H9 (cell line): ENCODE measurements at regions not wholly inside any gene's neighbourhood (a gene's known extent, or its start where the extent isn't known, plus 50 kb on each side); places are given as distances from the start of the nearest gene placed in this dataset.

Experiments
- DNase-seq: peaks from one replicate; pipeline ENCODE4 v3.0.0-alpha.2; 2017
- H2AFZ ChIP-seq: one replicate; pipeline ENCODE4 v1.6.1; 2013; ENCODE audit warnings: mild to moderate bottlenecking, low read length, control low read depth, moderate library complexity
- H2AK5ac ChIP-seq: 2 replicates; pipeline ENCODE4 v1.6.1; 2013; ENCODE audit warnings: low read length, control low read depth, mixed read lengths; ENCODE audit not compliant: insufficient read length
- H2BK120ac ChIP-seq: one replicate; pipeline ENCODE4 v1.6.1; 2013; ENCODE audit warnings: low read depth, mild to moderate bottlenecking, low read length, control low read depth, inconsistent platforms; ENCODE audit not compliant: poor library complexity, severe bottlenecking
- H2BK12ac ChIP-seq: 2 replicates; pipeline ENCODE4 v1.6.1; 2013; ENCODE audit warnings: low read length, control low read depth, mixed read lengths, low read depth; ENCODE audit not compliant: insufficient read length
- H2BK15ac ChIP-seq: 2 replicates; pipeline ENCODE4 v1.6.1; 2013; ENCODE audit warnings: low read depth, low read length, control low read depth
- H2BK20ac ChIP-seq: one replicate; pipeline ENCODE4 v1.6.1; 2013; ENCODE audit warnings: low read depth, mild to moderate bottlenecking, low read length, control low read depth, inconsistent platforms; ENCODE audit not compliant: poor library complexity, severe bottlenecking
- H2BK5ac ChIP-seq: 2 replicates; pipeline ENCODE4 v1.6.1; 2013; ENCODE audit warnings: low read length, control low read depth, mixed read lengths; ENCODE audit not compliant: insufficient read length
- H3K14ac ChIP-seq: 2 replicates; pipeline ENCODE4 v1.6.1; 2013; ENCODE audit warnings: low read length, control low read depth; ENCODE audit not compliant: insufficient read depth
- H3K18ac ChIP-seq: 2 replicates; pipeline ENCODE4 v1.6.1; 2013; ENCODE audit warnings: low read depth, mild to moderate bottlenecking, mixed read lengths, low read length, control low read depth; ENCODE audit not compliant: insufficient read length
- H3K23ac ChIP-seq: 2 replicates; pipeline ENCODE4 v1.6.1; 2013; ENCODE audit warnings: low read length, control low read depth, mixed read lengths, low read depth; ENCODE audit not compliant: insufficient read length
- H3K23me2 ChIP-seq: 2 replicates; pipeline ENCODE4 v1.6.1; 2013; ENCODE audit warnings: low read depth, mild to moderate bottlenecking, mixed read lengths, low read length, control low read depth; ENCODE audit not compliant: insufficient read length, poor library complexity, severe bottlenecking
- H3K27ac ChIP-seq: 2 replicates; pipeline ENCODE4 v1.5.1; 2013; ENCODE audit warnings: low read length, control low read depth, mixed read lengths, low read depth; ENCODE audit not compliant: insufficient read length
- H3K27me3 ChIP-seq: 2 replicates; pipeline ENCODE4 v1.6.1; 2013; ENCODE audit warnings: low read length, control low read depth, inconsistent platforms; ENCODE audit not compliant: insufficient read depth
- H3K4ac ChIP-seq: 2 replicates; pipeline ENCODE4 v1.6.1; 2013; ENCODE audit warnings: low read depth, mild to moderate bottlenecking, control low read depth, inconsistent platforms, low read length, moderate library complexity
- H3K4me1 ChIP-seq: 2 replicates; pipeline ENCODE4 v1.6.1; 2013; ENCODE audit warnings: low read length, control low read depth, inconsistent platforms; ENCODE audit not compliant: insufficient read depth
- H3K4me2 ChIP-seq: 2 replicates; pipeline ENCODE4 v1.6.1; 2013; ENCODE audit warnings: low read length, control low read depth, mixed read lengths; ENCODE audit not compliant: insufficient read length, insufficient read depth
- H3K56ac ChIP-seq: 2 replicates; pipeline ENCODE4 v1.6.1; 2013; ENCODE audit warnings: low read depth, mild to moderate bottlenecking, mixed read lengths, low read length, control low read depth; ENCODE audit not compliant: insufficient read length
- H3K79me1 ChIP-seq: 2 replicates; pipeline ENCODE4 v1.6.1; 2013; ENCODE audit warnings: low read depth, mild to moderate bottlenecking, moderate library complexity, low read length, control low read depth, inconsistent platforms; ENCODE audit not compliant: insufficient read depth, poor library complexity, severe bottlenecking
- H3K79me2 ChIP-seq: 2 replicates; pipeline ENCODE4 v1.6.1; 2013; ENCODE audit warnings: low read length, control low read depth, inconsistent platforms; ENCODE audit not compliant: insufficient read depth
- H3K9ac ChIP-seq: 2 replicates; pipeline ENCODE4 v1.6.1; 2013; ENCODE audit warnings: low read length, control low read depth, mixed read lengths; ENCODE audit not compliant: insufficient read length; ENCODE audit errors: extremely low read depth
- H3K9me3 ChIP-seq: one replicate; pipeline ENCODE4 v1.6.1; 2013; ENCODE audit warnings: low read depth, low read length, inconsistent platforms; ENCODE audit not compliant: control insufficient read depth
- H3T11ph ChIP-seq: one replicate; pipeline ENCODE4 v1.6.1; 2013; ENCODE audit warnings: mild to moderate bottlenecking, low read length, control low read depth, inconsistent platforms
- H4K20me1 ChIP-seq: one replicate; pipeline ENCODE4 v1.6.1; 2013; ENCODE audit not compliant: control insufficient read depth, insufficient read length, insufficient read depth
- H4K5ac ChIP-seq: 2 replicates; pipeline ENCODE4 v1.6.1; 2013; ENCODE audit warnings: low read depth, mild to moderate bottlenecking, mixed read lengths, low read length, control low read depth; ENCODE audit not compliant: insufficient read length
- H4K8ac ChIP-seq: replicated peaks from 2 replicates; pipeline ENCODE4 v1.6.1; 2013; ENCODE audit warnings: low read length, control low read depth, mixed read lengths, low read depth; ENCODE audit not compliant: insufficient read length
- H4K91ac ChIP-seq: 2 replicates; pipeline ENCODE4 v1.6.1; 2013; ENCODE audit warnings: low read depth, mild to moderate bottlenecking, moderate library complexity, mixed read lengths, low read length, control low read depth; ENCODE audit not compliant: insufficient read length
- H3K27ac Mint-ChIP-seq, 3 experiments: 2 replicates in 2 of 3; 3 replicates in 1 of 3; pipeline ENCODE4 v1.8.0; 2020 to 2021; ENCODE audit warnings: mixed read lengths in 3 of 3, mild to moderate bottlenecking in 1 of 3, moderate library complexity in 1 of 3
- H3K27me3 Mint-ChIP-seq: 2 replicates; pipeline ENCODE4 v1.8.0; 2021; ENCODE audit warnings: low read depth, mild to moderate bottlenecking, moderate library complexity, mixed read lengths
- H3K36me3 Mint-ChIP-seq, 3 experiments: 2 replicates in 2 of 3; 3 replicates in 1 of 3; pipeline ENCODE4 v1.8.0; 2020 to 2021; ENCODE audit warnings: low read depth in 3 of 3, mixed read lengths in 3 of 3; ENCODE audit not compliant: insufficient read depth in 1 of 3
- H3K4me1 Mint-ChIP-seq, 2 experiments: 2 replicates each; pipeline ENCODE4 v1.8.0; 2020; ENCODE audit warnings: mixed read lengths in 2 of 2
- H3K4me3 Mint-ChIP-seq, 2 experiments: 2 replicates in 1 of 2; 3 replicates in 1 of 2; pipeline ENCODE4 v1.8.0; 2020 to 2021; ENCODE audit warnings: mild to moderate bottlenecking in 2 of 2, mixed read lengths in 2 of 2, moderate library complexity in 1 of 2
- H3K9me3 Mint-ChIP-seq, 2 experiments: 2 replicates in 1 of 2; 3 replicates in 1 of 2; pipeline ENCODE4 v1.8.0; 2020; ENCODE audit warnings: mild to moderate bottlenecking in 2 of 2, mixed read lengths in 2 of 2, moderate library complexity in 1 of 2
- CTCF ChIP-seq: fragments of 200-600 bp; sonication (generic); conservative IDR thresholded peaks from 3 replicates; pipeline ENCODE4 v1.8.0; 2021; ENCODE audit warnings: antibody characterized with exemption, mild to moderate bottlenecking

DNA sequence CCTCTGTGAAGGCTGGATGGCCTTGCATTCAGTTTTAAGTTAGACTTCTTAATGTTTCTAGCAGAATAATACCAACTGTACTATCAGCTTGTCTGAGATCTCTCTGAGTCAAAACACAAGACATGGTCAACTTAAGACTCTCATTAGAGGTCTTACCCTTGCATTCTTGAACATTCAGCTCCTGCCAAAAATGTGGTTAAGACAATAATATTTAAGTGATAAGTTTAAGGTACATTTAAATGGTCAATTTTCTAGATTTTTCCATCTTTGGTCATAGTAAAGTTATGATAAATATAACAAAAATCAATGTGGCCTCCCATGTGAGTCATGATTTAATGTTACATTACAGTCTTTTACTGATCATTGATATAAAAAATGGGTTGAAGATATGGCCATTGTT, 75.0 kb downstream of the NR2F1 start:
- Histone ChIP-seq H3K14ac (no peak overlapping the region), H4K91ac (no peak overlapping the region), H3T11ph (no peak overlapping the region), H3K79me2 (no peaks in the 10 kb centered on the region), H2BK12ac (no peak overlapping the region), H3K4ac (no peak overlapping the region), H2BK20ac (no peak overlapping the region), H3K23me2 (no peaks in the 10 kb centered on the region), H3K23ac (no peak overlapping the region), H3K56ac (no peak overlapping the region), H3K79me1 (no peaks in the 10 kb centered on the region), H3K4me2 (no peak overlapping the region), H3K27ac (no peak overlapping the region), H3K18ac (no peak overlapping the region), H2BK15ac (no peak overlapping the region), H4K8ac (no peak overlapping the region), H3K27me3 (no peaks in the 10 kb centered on the region), H4K5ac (no peak overlapping the region), H2AK5ac (no peak overlapping the region), H2BK5ac (no peak overlapping the region), H4K20me1 (no peaks in the 10 kb centered on the region), H3K9me3 (no peaks in the 10 kb centered on the region), H3K9ac (no peak overlapping the region), H3K4me1 (no peaks in the 10 kb centered on the region), H2AFZ (no peak overlapping the region), H2BK120ac (no peak overlapping the region)
- Mint-ChIP-seq H3K27ac (no peak overlapping the region), H3K27me3 (peaks cover 2% of the 10 kb centered on the region; the same call in 1 of the 2 replicates), H3K36me3 (no peaks in the 10 kb centered on the region), H3K4me3 (no peak overlapping the region), H3K4me1 (no peaks in the 10 kb centered on the region), H3K9me3 (no peaks in the 10 kb centered on the region)
- no peak for DNase-seq
- TF ChIP-seq CTCF: no peak
